GM12865 (cell line): ENCODE measurements at regions not wholly inside any gene's neighbourhood (a gene's known extent, or its start where the extent isn't known, plus 50 kb on each side); places are given as distances from the start of the nearest gene placed in this dataset.
A peak's percentile ranks its signal among the peaks of the same experiment; 100 is the strongest.

Experiments
- DNase-seq: peaks from one replicate; pipeline ENCODE4 v3.0.0; 2010; ENCODE audit warnings: low read depth
- H3K4me3 ChIP-seq: 2 replicates; pipeline ENCODE4 v1.5.1; 2011; ENCODE audit warnings: mild to moderate bottlenecking, low read depth, low read length, control low read depth
- TF ChIP-seq, protein P1 (sequence below): IDR thresholded peaks from 2 replicates; pipeline ENCODE4 v1.5.1; 2011; ENCODE audit warnings: low read length, control low read depth, low read depth, inconsistent platforms; ENCODE audit not compliant: insufficient read depth; ENCODE audit errors: missing control alignments

DNA sequence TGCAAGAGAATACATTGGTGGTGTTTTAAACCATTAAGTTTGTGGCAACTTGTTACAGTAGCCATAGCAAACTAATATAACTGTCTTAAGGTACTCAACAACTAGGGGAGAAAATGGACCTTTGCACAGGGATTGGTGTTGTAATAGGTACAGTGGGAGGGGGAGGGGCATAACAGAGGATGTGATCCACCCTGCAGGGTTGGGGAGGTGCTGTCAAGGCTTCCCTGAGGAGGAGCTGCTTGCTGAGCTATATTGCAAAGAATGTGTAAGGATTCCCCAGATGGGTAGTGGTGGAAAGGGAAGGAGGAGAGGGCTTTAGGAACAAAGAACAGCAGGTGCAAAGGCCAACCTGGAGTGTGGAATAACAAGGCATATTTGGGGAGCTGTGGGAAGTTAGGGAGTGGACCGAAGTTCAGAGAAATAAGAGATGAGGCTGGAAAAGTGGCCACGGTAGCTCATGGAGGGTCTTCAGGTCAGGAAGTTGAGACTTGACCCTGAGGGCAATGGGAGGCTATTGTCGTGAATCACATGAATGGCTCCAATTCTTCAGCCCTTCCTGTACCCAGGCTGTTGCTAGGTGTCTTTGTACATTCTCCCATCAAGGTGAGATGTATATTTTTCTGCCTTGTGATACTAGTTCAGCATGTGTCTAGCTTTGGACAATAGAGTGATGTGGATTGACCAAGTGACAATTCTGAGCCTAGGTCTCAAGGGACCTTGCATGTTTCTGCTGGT lies 168.6 kb upstream of the CSF3R start:
- no peak for DNase-seq
- no peak overlapping the region for H3K4me3 ChIP-seq
- TF ChIP-seq, protein P1, sequence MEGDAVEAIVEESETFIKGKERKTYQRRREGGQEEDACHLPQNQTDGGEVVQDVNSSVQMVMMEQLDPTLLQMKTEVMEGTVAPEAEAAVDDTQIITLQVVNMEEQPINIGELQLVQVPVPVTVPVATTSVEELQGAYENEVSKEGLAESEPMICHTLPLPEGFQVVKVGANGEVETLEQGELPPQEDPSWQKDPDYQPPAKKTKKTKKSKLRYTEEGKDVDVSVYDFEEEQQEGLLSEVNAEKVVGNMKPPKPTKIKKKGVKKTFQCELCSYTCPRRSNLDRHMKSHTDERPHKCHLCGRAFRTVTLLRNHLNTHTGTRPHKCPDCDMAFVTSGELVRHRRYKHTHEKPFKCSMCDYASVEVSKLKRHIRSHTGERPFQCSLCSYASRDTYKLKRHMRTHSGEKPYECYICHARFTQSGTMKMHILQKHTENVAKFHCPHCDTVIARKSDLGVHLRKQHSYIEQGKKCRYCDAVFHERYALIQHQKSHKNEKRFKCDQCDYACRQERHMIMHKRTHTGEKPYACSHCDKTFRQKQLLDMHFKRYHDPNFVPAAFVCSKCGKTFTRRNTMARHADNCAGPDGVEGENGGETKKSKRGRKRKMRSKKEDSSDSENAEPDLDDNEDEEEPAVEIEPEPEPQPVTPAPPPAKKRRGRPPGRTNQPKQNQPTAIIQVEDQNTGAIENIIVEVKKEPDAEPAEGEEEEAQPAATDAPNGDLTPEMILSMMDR: no peak

DNA sequence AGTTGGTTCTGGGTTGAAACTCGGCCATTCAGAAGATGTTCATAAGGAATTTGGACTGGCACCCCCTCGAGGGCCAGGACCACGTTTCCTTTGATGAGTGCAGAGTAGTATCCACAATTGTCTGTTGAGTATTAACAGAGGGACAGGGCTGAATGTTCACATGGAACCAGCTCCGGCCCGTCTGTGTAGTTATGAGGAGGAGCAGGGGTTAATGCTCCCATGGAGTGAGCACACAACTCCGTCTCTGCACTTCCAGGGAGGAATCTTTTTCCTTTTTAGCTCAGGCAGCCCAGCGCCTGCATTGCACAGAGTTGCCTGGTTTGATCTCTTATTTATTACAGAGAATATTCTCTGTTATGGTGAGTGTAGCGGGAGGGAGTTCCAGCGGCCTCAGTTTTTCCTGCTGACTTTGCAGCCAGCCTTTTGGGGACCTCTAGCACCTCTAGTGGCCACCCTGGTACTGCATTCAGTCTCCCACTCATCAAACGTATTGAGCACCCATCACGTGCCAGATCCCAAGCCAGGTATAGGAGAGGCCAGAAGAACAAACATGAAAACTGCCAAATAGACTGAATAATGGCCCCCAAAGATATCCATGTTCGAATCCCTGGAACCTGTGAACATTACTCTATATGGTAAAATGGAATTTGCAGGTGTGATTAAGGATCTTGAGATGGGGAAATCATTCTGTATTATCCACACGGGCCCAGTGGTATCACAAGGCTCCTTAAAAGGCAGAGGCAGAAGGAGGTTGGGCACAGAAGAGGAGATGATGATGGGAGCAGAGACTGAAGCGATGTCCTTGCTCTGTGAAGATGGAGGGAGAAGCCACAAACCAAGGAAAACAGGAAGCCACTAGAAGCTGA lies 167.7 kb upstream of the CSF3R start:
- H3K4me3 ChIP-seq: no peak overlapping the region
- TF ChIP-seq, protein P1: peak; percentile 87
- peak; percentile 53 for DNase-seq

DNA sequence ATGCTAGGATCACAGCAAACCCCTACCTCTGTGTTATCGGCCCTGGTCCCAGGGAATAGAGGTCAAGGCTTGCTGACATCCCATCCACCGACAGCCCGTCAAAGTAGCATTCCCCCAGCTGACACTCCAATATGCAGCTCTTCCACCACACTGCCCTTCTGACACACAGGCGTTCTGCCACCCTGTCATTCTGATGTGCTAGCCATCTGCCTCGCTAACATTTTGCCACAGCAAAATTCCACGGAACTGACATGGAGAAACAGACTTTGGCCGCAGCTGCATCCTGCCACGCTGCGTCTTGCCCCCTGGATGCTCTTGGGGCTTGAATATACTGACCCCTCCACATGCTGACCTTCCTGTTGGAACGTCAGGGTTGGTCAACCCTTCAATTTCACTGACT lies 163.2 kb upstream of the CSF3R start:
- DNase-seq: no peak
- TF ChIP-seq, protein P1: no peak
- H3K4me3 ChIP-seq: no peak overlapping the region

DNA sequence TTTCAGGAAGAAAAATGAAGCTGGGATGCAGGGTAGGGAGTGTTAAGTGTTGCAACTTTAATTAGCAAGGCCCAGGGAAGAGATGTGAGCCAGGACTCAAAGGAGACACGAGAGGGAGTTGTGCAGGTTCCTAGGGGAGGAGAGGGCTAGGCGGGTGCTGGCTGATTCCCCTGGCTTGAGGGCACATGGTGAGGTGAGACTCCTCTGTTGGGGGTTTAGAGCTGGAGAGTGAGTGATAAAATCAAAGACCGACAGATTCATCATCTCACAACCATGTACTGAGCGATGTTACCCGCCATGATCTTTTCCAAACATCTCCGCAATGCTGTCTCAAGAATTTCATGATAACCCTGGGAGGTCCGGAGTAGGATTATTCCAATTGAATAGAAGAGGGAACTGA lies 161.8 kb upstream of the CSF3R start:
- TF ChIP-seq, protein P1: no peak
- H3K4me3 ChIP-seq: no peak overlapping the region

DNA sequence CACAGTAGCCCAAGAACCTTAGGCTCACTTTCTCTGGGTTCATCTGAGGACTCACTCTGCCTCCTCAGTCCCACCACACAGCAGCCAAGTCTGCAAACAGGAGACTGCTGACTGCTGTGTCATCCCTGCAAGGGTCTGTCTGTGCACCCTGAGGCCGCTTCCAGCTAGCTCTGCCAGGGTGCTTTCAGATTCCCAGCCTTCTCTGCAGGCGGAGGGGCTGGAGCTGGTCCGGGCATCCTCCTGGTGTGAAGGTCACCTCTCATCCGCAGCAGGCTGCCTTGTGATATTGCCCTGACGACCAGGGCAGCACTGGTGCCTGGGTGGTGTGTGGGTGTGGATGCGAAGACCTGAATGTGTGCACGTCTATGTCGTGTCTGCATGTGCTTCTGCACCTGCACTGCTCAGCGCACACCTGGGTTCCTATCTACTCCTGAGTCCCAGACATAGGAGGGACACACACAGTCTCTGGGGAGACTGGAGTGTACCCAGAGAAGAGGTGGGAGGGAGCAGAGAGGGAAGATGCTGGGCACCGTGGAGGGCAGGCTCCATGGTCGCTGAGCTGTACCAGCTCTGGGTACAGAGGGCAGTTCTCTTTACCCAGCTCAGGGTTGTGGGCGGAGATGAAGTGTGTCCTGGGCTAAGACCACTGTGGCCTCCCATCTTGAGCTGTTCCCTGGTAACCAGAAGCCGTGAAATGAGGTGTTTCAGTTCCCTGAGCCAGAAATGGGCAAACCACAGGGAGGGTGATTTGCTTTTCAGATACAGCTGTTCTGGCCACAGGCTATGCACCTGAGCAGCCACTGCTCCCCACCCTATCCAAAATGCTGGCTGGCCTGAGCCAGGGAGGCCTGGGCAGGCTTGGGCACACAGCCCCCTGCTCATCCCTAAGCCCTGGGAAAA lies 160.9 kb upstream of the CSF3R start:
- TF ChIP-seq, protein P1: no peak
- no peak overlapping the region for H3K4me3 ChIP-seq
- DNase-seq: peak; percentile 1

More for the DNA sequence above, 161.8 kb upstream of the CSF3R start:
- DNase-seq: no peak

DNA sequence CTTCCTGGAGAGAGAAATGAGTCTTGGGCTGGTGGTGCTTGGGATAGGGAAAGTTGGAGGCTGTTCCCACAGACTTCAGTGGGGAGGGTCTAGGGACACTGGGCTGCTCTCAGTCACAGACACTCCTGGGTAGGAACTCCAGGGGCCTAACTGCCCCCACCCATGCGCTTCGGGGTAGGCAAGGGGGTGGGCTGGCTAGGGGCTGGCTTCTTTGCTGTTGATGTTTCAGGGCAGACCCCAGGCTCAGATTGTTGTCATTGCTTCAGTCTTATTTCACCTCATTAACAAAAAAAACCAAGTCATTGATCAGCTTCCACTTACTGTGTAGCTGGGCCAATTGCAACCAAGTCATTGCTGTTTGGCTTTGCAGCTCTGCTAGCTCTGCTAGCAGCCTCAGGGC lies 160.1 kb upstream of the CSF3R start:
- no peak overlapping the region for H3K4me3 ChIP-seq
- TF ChIP-seq, protein P1: no peak
- DNase-seq: no peak
